IMR-90 (cell line): ENCODE measurements at regions not wholly inside any gene's neighbourhood (a gene's known extent, or its start where the extent isn't known, plus 50 kb on each side); places are given as distances from the start of the nearest gene placed in this dataset.

Experiments
- BHLHE40 ChIP-seq: fragments of 150-350 bp; IDR thresholded peaks from 2 replicates; pipeline ENCODE4 v1.6.1; 2016; ENCODE audit warnings: mild to moderate bottlenecking, low read depth, low read length
- CEBPB ChIP-seq: IDR thresholded peaks from 2 replicates; pipeline ENCODE4 v1.6.1; 2012; ENCODE audit warnings: low read depth, low read length, improper control_type of control experiment
- CHD1 ChIP-seq: IDR thresholded peaks from 2 replicates; pipeline ENCODE4 v1.6.1; 2012; ENCODE audit warnings: low read depth, low read length, improper control_type of control experiment
- MAZ ChIP-seq: IDR thresholded peaks from 2 replicates; pipeline ENCODE4 v1.6.1; 2012; ENCODE audit warnings: low read depth, mild to moderate bottlenecking, low read length, improper control_type of control experiment, moderate library complexity, borderline replicate concordance
- MXI1 ChIP-seq: IDR thresholded peaks from 2 replicates; pipeline ENCODE4 v1.6.1; 2012; ENCODE audit warnings: low read depth, mild to moderate bottlenecking, low read length, moderate library complexity, borderline replicate concordance
- POLR2A ChIP-seq: IDR thresholded peaks from 2 replicates; pipeline ENCODE4 v1.6.1; 2012; ENCODE audit warnings: mild to moderate bottlenecking, low read depth, low read length
- RFX5 ChIP-seq: IDR thresholded peaks from 2 replicates; pipeline ENCODE4 v1.8.0; 2012; ENCODE audit warnings: low read depth, mild to moderate bottlenecking, low read length, moderate library complexity
- TF ChIP-seq, protein P1 (sequence below): conservative IDR thresholded peaks from 2 replicates; pipeline ENCODE4 v1.5.1; 2012; ENCODE audit warnings: mild to moderate bottlenecking, low read depth, low read length, improper control_type of control experiment
- TF ChIP-seq, protein P2 (sequence below): fragments of 150-350 bp; IDR thresholded peaks from 2 replicates; pipeline ENCODE4 v1.6.1; 2017; ENCODE audit warnings: mild to moderate bottlenecking, antibody characterized with exemption, low read length, low read depth

DNA sequence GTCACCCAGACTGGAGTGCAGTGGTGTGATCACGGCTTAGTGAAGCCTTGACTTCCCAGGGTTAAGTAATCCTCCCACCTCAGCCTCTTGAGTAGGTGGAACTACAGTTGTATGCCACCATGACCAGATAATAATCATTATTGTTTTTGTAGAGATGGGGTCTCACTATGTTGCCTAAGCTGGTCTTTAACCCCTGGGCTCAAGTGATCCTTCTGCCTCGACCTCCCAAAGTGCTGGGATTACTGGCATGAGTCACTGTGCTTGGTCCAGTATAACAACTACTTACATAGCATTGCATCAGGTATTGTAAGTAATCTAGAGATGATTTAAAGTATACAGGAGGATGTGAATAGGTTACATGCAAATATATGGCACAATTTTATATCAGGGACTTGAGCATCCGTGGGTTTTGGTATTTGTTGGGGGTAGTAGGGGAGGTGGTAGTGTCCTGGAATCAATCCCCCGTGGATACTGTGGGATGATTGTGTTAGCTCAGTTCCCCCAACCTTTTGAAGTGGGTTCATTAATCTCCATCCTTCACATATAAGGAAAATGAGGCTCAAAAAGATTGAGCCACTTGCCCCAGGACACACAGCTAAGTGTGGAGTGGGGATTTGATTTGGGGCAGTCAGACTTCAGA, 61.4 kb upstream of the CNIH3 start:
- TF ChIP-seq POLR2A (no peak), MAZ (no peak), CEBPB (0 out of 2 replicates have a peak, but pooled peaks have one; percentile 19), BHLHE40 (no peak), RFX5 (no peak), MXI1 (no peak), CHD1 (no peak)
- TF ChIP-seq, protein P1, sequence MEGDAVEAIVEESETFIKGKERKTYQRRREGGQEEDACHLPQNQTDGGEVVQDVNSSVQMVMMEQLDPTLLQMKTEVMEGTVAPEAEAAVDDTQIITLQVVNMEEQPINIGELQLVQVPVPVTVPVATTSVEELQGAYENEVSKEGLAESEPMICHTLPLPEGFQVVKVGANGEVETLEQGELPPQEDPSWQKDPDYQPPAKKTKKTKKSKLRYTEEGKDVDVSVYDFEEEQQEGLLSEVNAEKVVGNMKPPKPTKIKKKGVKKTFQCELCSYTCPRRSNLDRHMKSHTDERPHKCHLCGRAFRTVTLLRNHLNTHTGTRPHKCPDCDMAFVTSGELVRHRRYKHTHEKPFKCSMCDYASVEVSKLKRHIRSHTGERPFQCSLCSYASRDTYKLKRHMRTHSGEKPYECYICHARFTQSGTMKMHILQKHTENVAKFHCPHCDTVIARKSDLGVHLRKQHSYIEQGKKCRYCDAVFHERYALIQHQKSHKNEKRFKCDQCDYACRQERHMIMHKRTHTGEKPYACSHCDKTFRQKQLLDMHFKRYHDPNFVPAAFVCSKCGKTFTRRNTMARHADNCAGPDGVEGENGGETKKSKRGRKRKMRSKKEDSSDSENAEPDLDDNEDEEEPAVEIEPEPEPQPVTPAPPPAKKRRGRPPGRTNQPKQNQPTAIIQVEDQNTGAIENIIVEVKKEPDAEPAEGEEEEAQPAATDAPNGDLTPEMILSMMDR: no peak
- TF ChIP-seq, protein P2, sequence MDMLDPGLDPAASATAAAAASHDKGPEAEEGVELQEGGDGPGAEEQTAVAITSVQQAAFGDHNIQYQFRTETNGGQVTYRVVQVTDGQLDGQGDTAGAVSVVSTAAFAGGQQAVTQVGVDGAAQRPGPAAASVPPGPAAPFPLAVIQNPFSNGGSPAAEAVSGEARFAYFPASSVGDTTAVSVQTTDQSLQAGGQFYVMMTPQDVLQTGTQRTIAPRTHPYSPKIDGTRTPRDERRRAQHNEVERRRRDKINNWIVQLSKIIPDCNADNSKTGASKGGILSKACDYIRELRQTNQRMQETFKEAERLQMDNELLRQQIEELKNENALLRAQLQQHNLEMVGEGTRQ: no peak
